Psoas muscle (tissue), 7 donors: ENCODE measurements at regions not wholly inside any gene's neighbourhood (a gene's known extent, or its start where the extent isn't known, plus 50 kb on each side); places are given as distances from the start of the nearest gene placed in this dataset.

Experiments
- ATAC-seq, 4 donors: fragments of 200-7000 bp; cut with Tn5 transposase; one replicate each; pipeline ENCODE4 v1.9.1; 2020; ENCODE audit warnings: moderate library complexity in 3 of 4, mild to moderate bottlenecking in 2 of 4
- DNase-seq, 2 donors: peaks; one replicate each; pipeline ENCODE4 v3.0.0-alpha.2; 2020
- H3K27ac ChIP-seq: fragments of 200-600 bp; one replicate; pipeline ENCODE4 v1.8.0; 2022
- H3K27me3 ChIP-seq, 3 donors: fragments of 200-600 bp in 1 of 3; one replicate each; pipeline versions ENCODE4 v1.6.1 to v1.8.0; 2013 to 2022; ENCODE audit warnings: low read length in 2 of 3, mild to moderate bottlenecking in 2 of 3, moderate library complexity in 1 of 3; ENCODE audit not compliant: insufficient read depth in 3 of 3
- H3K36me3 ChIP-seq, 2 donors: fragments of 200-600 bp in 1 of 2; one replicate each; pipeline versions ENCODE4 v1.6.1 to v1.8.0; 2013 to 2022; ENCODE audit warnings: low read depth in 1 of 2, mild to moderate bottlenecking in 1 of 2, moderate library complexity in 1 of 2; ENCODE audit not compliant: insufficient read depth in 1 of 2
- H3K4me1 ChIP-seq: fragments of 200-600 bp; one replicate; pipeline ENCODE4 v1.8.0; 2022
- H3K4me3 ChIP-seq: fragments of 200-600 bp; one replicate; pipeline ENCODE4 v1.8.0; 2022; ENCODE audit warnings: mild to moderate bottlenecking
- H3K9me3 ChIP-seq: fragments of 200-600 bp; one replicate; pipeline ENCODE4 v1.8.0; 2022
- WGBS, 3 donors: extraction: QIAGEN DNeasy Blood & Tissue Kit; methylation state at CpG; one replicate each; pipeline versions ENCODE4 v1.1.6 to v1.1.7; 2013; 5-methylcytosine and 5-hydroxymethylcytosine counted together
- intact Hi-C, 2 donors: fragments of 100-400 bp; cut with DNase I; formaldehyde crosslinking; loops; one replicate each; pipeline versions ENCODE4 v1.11.0 to v1.14.2; 2022
- TF ChIP-seq, protein P1 (sequence below): fragments of 200-600 bp; IDR thresholded peaks from one replicate; pipeline ENCODE4 v1.8.0; 2022; ENCODE audit warnings: antibody characterized with exemption
- donor health status: healthy with polysubstance abuse.
- donor health status: DM: no; HTN: no; CAD: no; lungs with moderate emphysema.
- donor health status: Bipolar disorder and iron deficiency.
- donor health status: healthy.
- donor health status: DM: yes; HTN: yes; CAD: no.
- donor health status: DM: no; HTN: no; CAD: no.
- donor health status: DM: yes; HTN: yes; CAD: no.

DNA sequence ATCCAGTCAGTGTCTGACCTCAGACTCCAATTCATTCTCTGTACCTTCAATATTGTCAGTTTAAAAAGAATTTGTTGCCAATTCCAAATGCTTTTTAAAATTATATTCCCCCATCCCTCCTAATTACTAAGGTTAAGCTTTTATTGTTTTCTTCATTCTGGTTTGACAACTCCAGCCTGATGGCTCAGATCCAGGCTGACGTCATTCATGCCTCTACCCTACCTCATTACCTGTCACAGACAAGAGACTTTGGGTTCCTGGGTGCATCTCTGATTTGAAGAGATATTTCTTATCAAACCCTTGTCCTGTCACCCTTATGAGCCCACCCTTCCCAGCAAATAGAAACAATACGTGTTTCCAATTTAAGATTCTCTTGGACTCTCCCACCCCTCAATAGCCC lies 300.2 kb upstream of the CLNK start:
- Histone ChIP-seq H3K9me3 (no peaks in the 10 kb centered on the region), H3K4me1 (no peaks in the 10 kb centered on the region), H3K27me3 (no peaks in the 10 kb centered on the region), H3K36me3 (no peaks in the 10 kb centered on the region), H3K4me3 (no peak overlapping the region), H3K27ac (no peak overlapping the region)
- ATAC-seq (no peak), DNase-seq (no peak)
- intact Hi-C loops = no loop called here
- TF ChIP-seq, protein P1, sequence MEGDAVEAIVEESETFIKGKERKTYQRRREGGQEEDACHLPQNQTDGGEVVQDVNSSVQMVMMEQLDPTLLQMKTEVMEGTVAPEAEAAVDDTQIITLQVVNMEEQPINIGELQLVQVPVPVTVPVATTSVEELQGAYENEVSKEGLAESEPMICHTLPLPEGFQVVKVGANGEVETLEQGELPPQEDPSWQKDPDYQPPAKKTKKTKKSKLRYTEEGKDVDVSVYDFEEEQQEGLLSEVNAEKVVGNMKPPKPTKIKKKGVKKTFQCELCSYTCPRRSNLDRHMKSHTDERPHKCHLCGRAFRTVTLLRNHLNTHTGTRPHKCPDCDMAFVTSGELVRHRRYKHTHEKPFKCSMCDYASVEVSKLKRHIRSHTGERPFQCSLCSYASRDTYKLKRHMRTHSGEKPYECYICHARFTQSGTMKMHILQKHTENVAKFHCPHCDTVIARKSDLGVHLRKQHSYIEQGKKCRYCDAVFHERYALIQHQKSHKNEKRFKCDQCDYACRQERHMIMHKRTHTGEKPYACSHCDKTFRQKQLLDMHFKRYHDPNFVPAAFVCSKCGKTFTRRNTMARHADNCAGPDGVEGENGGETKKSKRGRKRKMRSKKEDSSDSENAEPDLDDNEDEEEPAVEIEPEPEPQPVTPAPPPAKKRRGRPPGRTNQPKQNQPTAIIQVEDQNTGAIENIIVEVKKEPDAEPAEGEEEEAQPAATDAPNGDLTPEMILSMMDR = no peak
- WGBS, 3 donors = 77 to 79% (median 79%) methylated on average over 2 of the region's 2 CpGs

DNA sequence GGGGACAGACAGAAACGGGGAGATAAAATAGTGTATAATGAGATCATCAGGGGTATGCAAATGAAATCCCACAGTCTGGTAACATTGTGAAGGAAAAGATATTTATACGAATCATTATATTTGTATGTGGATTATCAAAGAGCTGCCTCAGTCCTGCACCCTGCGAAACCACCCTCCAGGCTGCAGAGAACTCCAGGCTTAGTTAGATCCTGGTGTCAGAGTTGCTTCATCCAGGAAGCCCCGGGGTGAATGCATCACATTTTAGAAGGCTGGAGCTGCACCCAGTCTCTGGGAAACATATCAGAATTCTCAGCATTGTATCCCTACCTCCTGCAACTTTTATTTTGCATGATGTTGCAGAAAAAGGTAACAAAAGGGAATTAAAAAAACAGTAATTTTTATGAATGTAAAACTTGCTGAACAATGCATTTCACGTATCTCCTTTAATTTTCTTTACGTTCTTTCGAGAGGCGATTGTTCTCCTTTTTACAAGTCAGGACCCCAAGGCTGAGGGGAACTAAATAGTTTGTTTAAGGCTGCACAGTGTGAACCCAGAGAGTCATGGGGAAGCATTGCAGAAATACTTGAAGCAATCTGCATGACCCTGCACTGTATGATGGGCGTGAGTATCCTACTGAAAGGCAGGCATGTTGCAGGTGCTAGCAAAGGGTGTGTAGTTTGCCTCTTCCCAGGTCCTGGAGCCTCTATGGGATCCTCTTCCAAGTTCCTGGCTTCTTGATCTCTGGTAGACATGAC lies 299.5 kb upstream of the CLNK start:
- no peak overlapping the region for H3K4me3 ChIP-seq
- no peaks in the 10 kb centered on the region for H3K4me1 ChIP-seq
- ATAC-seq = no peak
- H3K9me3 ChIP-seq = no peaks in the 10 kb centered on the region
- H3K27me3 ChIP-seq = no peaks in the 10 kb centered on the region
- 76 to 84% (median 81%) methylated on average over 9 of the region's 9 CpGs for WGBS, 3 donors
- TF ChIP-seq, protein P1 = no peak
- intact Hi-C loops = no loop called here
- H3K36me3 ChIP-seq = no peaks in the 10 kb centered on the region
- DNase-seq = no peak
- H3K27ac ChIP-seq = no peak overlapping the region

DNA sequence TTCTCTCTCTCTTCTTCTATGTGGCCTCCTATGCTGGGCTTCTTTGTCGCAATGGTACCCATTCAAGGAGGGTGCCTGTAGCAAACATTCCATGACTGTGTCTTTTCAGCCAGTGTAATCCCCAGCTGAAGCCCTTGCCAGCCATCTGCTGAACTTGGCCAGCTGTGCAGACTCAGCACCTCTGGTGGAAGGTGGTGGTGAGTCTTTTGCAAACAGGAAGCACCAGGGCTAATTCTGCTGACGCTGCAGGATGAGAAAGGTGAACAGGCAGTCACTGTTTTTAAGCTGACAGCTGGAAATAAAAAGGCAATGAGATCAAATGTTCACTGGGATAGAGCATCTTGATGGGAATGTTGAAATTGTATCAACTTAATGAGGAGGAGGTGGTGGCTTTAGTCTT lies 298.7 kb upstream of the CLNK start:
- DNase-seq (no peak), ATAC-seq (no peak)
- H3K27me3 ChIP-seq = no peaks in the 10 kb centered on the region
- TF ChIP-seq, protein P1 = no peak
- no peaks in the 10 kb centered on the region for H3K36me3 ChIP-seq
- intact Hi-C loops = no loop called here
- H3K9me3 ChIP-seq = no peaks in the 10 kb centered on the region
- no peak overlapping the region for H3K4me3 ChIP-seq
- WGBS, 3 donors = 27 to 38% (median 27%) methylated on average over 2 of the region's 2 CpGs
- H3K4me1 ChIP-seq = no peaks in the 10 kb centered on the region
- H3K27ac ChIP-seq = no peak overlapping the region

DNA sequence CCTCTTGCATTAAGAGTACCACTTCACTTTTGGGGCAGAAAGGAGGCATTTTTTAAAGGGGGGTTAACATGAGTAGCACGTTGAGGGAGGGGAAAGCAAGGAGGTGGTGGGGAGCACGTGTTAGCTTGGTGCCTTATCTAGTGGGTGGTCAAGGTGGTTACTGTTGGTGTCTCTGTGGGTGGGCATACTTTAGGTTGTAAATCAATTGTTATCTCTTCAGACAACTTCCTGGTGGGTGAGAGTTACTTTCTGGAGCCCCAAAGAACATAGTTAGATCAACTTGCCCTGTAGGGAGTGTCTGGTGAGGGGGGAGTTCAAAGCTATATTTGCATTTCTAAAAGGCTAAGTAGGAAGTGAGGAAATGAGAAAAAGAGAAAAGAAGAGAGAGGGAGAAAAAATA lies 297.7 kb upstream of the CLNK start:
- Histone ChIP-seq H3K9me3 (no peaks in the 10 kb centered on the region), H3K36me3 (no peaks in the 10 kb centered on the region), H3K27ac (no peak overlapping the region), H3K27me3 (no peaks in the 10 kb centered on the region), H3K4me3 (no peak overlapping the region), H3K4me1 (no peaks in the 10 kb centered on the region)
- DNase-seq (no peak), ATAC-seq (no peak)
- TF ChIP-seq, protein P1 = no peak
- intact Hi-C loops = no loop called here
- WGBS, 3 donors = 19 to 32% (median 31%) methylated on average over 2 of the region's 2 CpGs

DNA sequence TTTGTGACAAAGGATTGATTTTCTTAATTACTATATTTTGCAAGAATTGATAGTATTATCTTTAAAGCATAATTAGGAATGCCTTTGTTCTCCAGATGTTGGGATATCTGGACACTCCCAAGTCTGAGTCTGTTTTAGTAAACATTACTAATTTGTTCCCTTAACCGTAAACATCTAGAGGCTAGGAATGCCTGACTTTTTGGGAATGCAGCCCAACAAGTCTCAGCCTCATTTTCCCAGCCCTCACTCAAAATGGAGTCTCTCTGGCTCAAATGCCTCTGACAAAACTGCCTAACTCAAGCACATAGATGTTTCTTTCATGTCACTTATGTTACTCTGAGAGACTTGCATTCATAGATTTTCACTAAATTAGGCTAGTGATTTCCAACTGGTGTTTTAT lies 297.0 kb upstream of the CLNK start:
- Histone ChIP-seq H3K9me3 (no peaks in the 10 kb centered on the region), H3K27me3 (no peaks in the 10 kb centered on the region), H3K4me1 (no peaks in the 10 kb centered on the region), H3K36me3 (no peaks in the 10 kb centered on the region), H3K27ac (no peak overlapping the region), H3K4me3 (no peak overlapping the region)
- TF ChIP-seq, protein P1 = no peak
- intact Hi-C loops = no loop called here
- WGBS, 3 donors = 47 to 51% (median 50%) methylated on average over 1 of the region's 1 CpG
- no peak for DNase-seq
- ATAC-seq = no peak
